HepG2 (cell line): ENCODE measurements at regions not wholly inside any gene's neighbourhood (a gene's known extent, or its start where the extent isn't known, plus 50 kb on each side); places are given as distances from the start of the nearest gene placed in this dataset.

Source experiments
- CBX1 ChIP-seq: IDR thresholded peaks from one replicate; pipeline ENCODE4 v1.6.1; 2016; ENCODE audit warnings: antibody characterized with exemption, low read depth
- CTCF ChIP-seq: sonication (generic); formaldehyde crosslinking; IDR thresholded peaks from 2 replicates; pipeline ENCODE4 v1.5.0; 2020; ENCODE audit warnings: mild to moderate bottlenecking, missing genetic modification reagents, moderate library complexity
- HDAC2 ChIP-seq: sonication (generic); formaldehyde crosslinking; IDR thresholded peaks from 2 replicates; pipeline ENCODE4 v1.4.0; 2020; ENCODE audit warnings: missing genetic modification reagents
- HNRNPH1 ChIP-seq: fragments of 200-400 bp; formaldehyde crosslinking; optimal IDR thresholded peaks from 2 replicates; pipeline ENCODE3; 2017; ENCODE audit warnings: mild to moderate bottlenecking, low read depth, low read length
- MAX ChIP-seq: IDR thresholded peaks from 2 replicates; pipeline ENCODE4 v1.6.1; 2012; ENCODE audit warnings: inconsistent platforms
- MIER2 ChIP-seq: IDR thresholded peaks from 2 replicates; pipeline ENCODE4 v1.6.1; 2016; ENCODE audit warnings: missing biosample characterization, missing genetic modification reagents
- MXD4 ChIP-seq: IDR thresholded peaks from 2 replicates; pipeline ENCODE4 v1.6.1; 2016; ENCODE audit warnings: mild to moderate bottlenecking, missing biosample characterization, missing genetic modification reagents
- STAG1 ChIP-seq: sonication (generic); formaldehyde crosslinking; IDR thresholded peaks from 2 replicates; pipeline ENCODE4 v1.4.0; 2020; ENCODE audit warnings: missing genetic modification reagents
- THAP11 ChIP-seq: IDR thresholded peaks from 2 replicates; pipeline ENCODE4 v1.6.1; 2016; ENCODE audit warnings: missing biosample characterization, missing genetic modification reagents
- TOE1 ChIP-seq: sonication (generic); formaldehyde crosslinking; IDR thresholded peaks from 2 replicates; pipeline ENCODE4 v1.4.0; 2020; ENCODE audit warnings: mild to moderate bottlenecking, missing genetic modification reagents
- U2AF2 ChIP-seq: fragments of 200-400 bp; formaldehyde crosslinking; IDR thresholded peaks from 2 replicates; pipeline ENCODE4 v1.6.1; 2017; ENCODE audit warnings: low read depth, mild to moderate bottlenecking, low read length
- YY1 ChIP-seq: IDR thresholded peaks from 2 replicates; pipeline ENCODE4 v1.6.1; 2011; ENCODE audit warnings: low read length, low read depth, moderate library complexity, mild to moderate bottlenecking; ENCODE audit not compliant: insufficient read depth, insufficient replicate concordance
- ZFP91 ChIP-seq: sonication (generic); formaldehyde crosslinking; IDR thresholded peaks from 2 replicates; pipeline ENCODE4 v1.9.0; 2022; ENCODE audit warnings: missing genetic modification reagents, mild to moderate bottlenecking, borderline replicate concordance
- ZFY ChIP-seq: sonication (generic); formaldehyde crosslinking; IDR thresholded peaks from 2 replicates; pipeline ENCODE4 v1.4.0; 2020; ENCODE audit warnings: missing genetic modification reagents
- ZNF274 ChIP-seq: sonication (generic); formaldehyde crosslinking; IDR thresholded peaks from 2 replicates; pipeline ENCODE4 v1.5.1; 2020; ENCODE audit warnings: mild to moderate bottlenecking, missing genetic modification reagents
- ZNF609 ChIP-seq: sonication (generic); formaldehyde crosslinking; IDR thresholded peaks from 2 replicates; pipeline ENCODE4 v1.4.0; 2020; ENCODE audit warnings: mild to moderate bottlenecking, missing genetic modification reagents, borderline replicate concordance
- ZNF761 ChIP-seq: sonication (generic); formaldehyde crosslinking; conservative IDR thresholded peaks from 2 replicates; pipeline ENCODE4 v1.4.0; 2020; ENCODE audit warnings: mild to moderate bottlenecking, missing genetic modification reagents
- ZSCAN29 ChIP-seq: sonication (generic); formaldehyde crosslinking; conservative IDR thresholded peaks from 2 replicates; pipeline ENCODE4 v1.4.0; 2020; ENCODE audit warnings: mild to moderate bottlenecking, missing genetic modification reagents
- ZSCAN5A ChIP-seq: sonication (generic); formaldehyde crosslinking; IDR thresholded peaks from 2 replicates; pipeline ENCODE4 v1.8.0; 2022; ENCODE audit warnings: mild to moderate bottlenecking, missing genetic modification reagents, borderline replicate concordance
- ZSCAN9 ChIP-seq: IDR thresholded peaks from 2 replicates; pipeline ENCODE4 v1.6.1; 2016; ENCODE audit warnings: borderline replicate concordance

GRCh38 chr16:9297437-9298113 lies 206.1 kb downstream of the HAPSTR1 start (continued):
- TF ChIP-seq ZNF609 (CRISPR knock-in tag) = no peak
- TF ChIP-seq ZSCAN29 = no peak
- TF ChIP-seq HDAC2 (CRISPR knock-in tag) = 0 out of 2 replicates have a peak, but pooled peaks have one; percentile 16
- TF ChIP-seq ZFY (CRISPR knock-in tag) = no peak
- TF ChIP-seq ZNF761 (CRISPR knock-in tag) = no peak
- TF ChIP-seq MXD4 (CRISPR knock-in tag) = 0 out of 2 replicates have a peak, but pooled peaks have one; percentile 28
- 0 out of 2 replicates have a peak, but pooled peaks have one; percentile 33 for TF ChIP-seq ZSCAN5A (CRISPR knock-in tag)
- TF ChIP-seq ZSCAN9 (CRISPR knock-in tag) = 0 out of 2 replicates have a peak, but pooled peaks have one; percentile 34
- peak; percentile 45; the same call in 1 of the 2 replicates for TF ChIP-seq TOE1 (CRISPR knock-in tag)
- TF ChIP-seq MIER2 (CRISPR knock-in tag) = peak; percentile 74; the same call in 1 of the 2 replicates
- TF ChIP-seq CTCF (CRISPR knock-in tag) = peak; percentile 97
- TF ChIP-seq U2AF2 = no peak
- peak; percentile 98 for TF ChIP-seq STAG1 (CRISPR knock-in tag)
- TF ChIP-seq ZNF274 (CRISPR knock-in tag) = 0 out of 2 replicates have a peak, but pooled peaks have one; percentile 37
- TF ChIP-seq MAX = peak; percentile 71
- TF ChIP-seq YY1 = peak; percentile 78
- peak; percentile 89 for TF ChIP-seq CBX1
- TF ChIP-seq ZFP91 (CRISPR knock-in tag) = peak; percentile 24; the same call in 1 of the 2 replicates
- no peak for TF ChIP-seq HNRNPH1
- peak; percentile 48; the same call in 1 of the 2 replicates for TF ChIP-seq THAP11 (CRISPR knock-in tag)
